IMR-90 (cell line): ENCODE measurements at regions not wholly inside any gene's neighbourhood (a gene's known extent, or its start where the extent isn't known, plus 50 kb on each side); places are given as distances from the start of the nearest gene placed in this dataset.

Source experiments
- CTCF ChIP-seq: conservative IDR thresholded peaks from 2 replicates; pipeline ENCODE4 v1.5.1; 2012; ENCODE audit warnings: mild to moderate bottlenecking, low read depth, low read length, improper control_type of control experiment
- ELK1 ChIP-seq: fragments of 150-350 bp; IDR thresholded peaks from 2 replicates; pipeline ENCODE4 v1.6.1; 2016; ENCODE audit warnings: low read depth, mild to moderate bottlenecking, low read length, moderate library complexity, borderline replicate concordance
- FOS ChIP-seq: fragments of 150-350 bp; IDR thresholded peaks from 2 replicates; pipeline ENCODE4 v1.6.1; 2016; ENCODE audit warnings: low read depth, low read length
- MAZ ChIP-seq: IDR thresholded peaks from 2 replicates; pipeline ENCODE4 v1.6.1; 2012; ENCODE audit warnings: low read depth, mild to moderate bottlenecking, low read length, improper control_type of control experiment, moderate library complexity, borderline replicate concordance
- POLR2A ChIP-seq: IDR thresholded peaks from 2 replicates; pipeline ENCODE4 v1.6.1; 2012; ENCODE audit warnings: mild to moderate bottlenecking, low read depth, low read length
- RCOR1 ChIP-seq: IDR thresholded peaks from 2 replicates; pipeline ENCODE4 v1.6.1; 2012; ENCODE audit warnings: mild to moderate bottlenecking, low read length, improper control_type of control experiment; ENCODE audit not compliant: insufficient replicate concordance

GRCh38 chr14:37859177-37859576 lies 263.7 kb downstream of the TTC6 start:
- TF ChIP-seq CTCF (no peak), POLR2A (no peak), FOS (no peak), MAZ (no peak), RCOR1 (no peak), ELK1 (no peak)
